ENCODE measurements at regions not wholly inside any gene's neighbourhood (a gene's known extent, or its start where the extent isn't known, plus 50 kb on each side); places are given as distances from the start of the nearest gene placed in this dataset.

DNA sequence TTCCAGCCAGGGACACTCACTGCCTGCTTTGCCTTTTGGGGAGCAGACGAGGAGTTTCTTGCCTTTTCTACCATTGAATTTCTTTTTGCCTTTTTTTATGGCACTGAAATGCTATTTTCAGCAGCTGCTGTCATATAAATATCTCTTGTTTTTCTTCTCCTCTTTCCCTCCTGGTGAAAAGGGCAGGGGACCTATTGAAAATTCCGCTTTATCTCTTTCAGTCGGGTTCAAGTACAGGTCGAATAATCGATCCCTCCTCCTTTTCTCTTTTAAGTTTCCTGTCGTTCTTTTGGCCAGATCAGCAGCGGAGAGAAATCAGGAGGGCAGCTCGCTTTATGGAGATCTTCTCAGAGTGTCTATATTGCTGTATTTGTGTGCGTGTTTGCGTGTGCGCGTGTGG is 67.4 kb upstream of the CASZ1 start:
- no peak for DNase-seq (ENCODE audit: low read depth, low spot score)
- CTCF ChIA-PET: interaction anchor here (0.6 to 1.8 kb wide), 3 partner anchors 8 to 356 kb away, joined by 3 to 15 read pairs (median 3); no protein-coding TSS in a partner anchor
- H3K27me3 ChIP-seq (ENCODE audit: control insufficient read depth, insufficient read depth, low read length): peaks cover 56% of the 10 kb centered on the region
- no peaks in the 10 kb centered on the region for H3K9me3 ChIP-seq (ENCODE audit: control insufficient read depth, insufficient read depth, low read length)
- TF ChIP-seq, protein P1, sequence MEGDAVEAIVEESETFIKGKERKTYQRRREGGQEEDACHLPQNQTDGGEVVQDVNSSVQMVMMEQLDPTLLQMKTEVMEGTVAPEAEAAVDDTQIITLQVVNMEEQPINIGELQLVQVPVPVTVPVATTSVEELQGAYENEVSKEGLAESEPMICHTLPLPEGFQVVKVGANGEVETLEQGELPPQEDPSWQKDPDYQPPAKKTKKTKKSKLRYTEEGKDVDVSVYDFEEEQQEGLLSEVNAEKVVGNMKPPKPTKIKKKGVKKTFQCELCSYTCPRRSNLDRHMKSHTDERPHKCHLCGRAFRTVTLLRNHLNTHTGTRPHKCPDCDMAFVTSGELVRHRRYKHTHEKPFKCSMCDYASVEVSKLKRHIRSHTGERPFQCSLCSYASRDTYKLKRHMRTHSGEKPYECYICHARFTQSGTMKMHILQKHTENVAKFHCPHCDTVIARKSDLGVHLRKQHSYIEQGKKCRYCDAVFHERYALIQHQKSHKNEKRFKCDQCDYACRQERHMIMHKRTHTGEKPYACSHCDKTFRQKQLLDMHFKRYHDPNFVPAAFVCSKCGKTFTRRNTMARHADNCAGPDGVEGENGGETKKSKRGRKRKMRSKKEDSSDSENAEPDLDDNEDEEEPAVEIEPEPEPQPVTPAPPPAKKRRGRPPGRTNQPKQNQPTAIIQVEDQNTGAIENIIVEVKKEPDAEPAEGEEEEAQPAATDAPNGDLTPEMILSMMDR (IDR thresholded peaks at IDR 0.05; ENCODE audit: low read depth, low read length): no peak
- no peak overlapping the region for H3K4me3 ChIP-seq (ENCODE audit: low read depth, low read length)
- POLR2A ChIA-PET: interaction anchor here (0.6 kb wide), 1 partner anchor 318 kb away, joined by 6 read pairs; no protein-coding TSS in a partner anchor
- no peak overlapping the region for H3K27ac ChIP-seq (ENCODE audit: low read depth, low read length)

DNA sequence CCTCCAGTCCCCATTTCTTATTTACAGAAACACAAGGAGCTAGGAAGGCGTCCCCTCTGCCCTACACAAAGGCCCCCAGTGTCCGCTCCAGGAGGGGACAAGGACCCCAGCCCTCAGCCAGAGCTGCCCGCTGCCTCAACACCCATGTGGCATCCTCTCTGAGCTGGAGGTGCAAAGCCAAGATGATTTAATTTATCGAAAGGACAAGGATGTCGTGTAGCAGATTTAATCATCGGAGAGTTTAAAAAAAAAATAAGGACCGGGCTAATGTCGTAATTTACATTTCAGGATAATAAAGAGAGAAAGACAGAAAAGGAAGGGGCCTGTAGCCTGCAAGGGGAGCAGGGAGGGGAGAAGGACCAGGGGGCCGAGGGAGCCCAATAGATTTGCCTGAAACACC is 68.3 kb upstream of the CASZ1 start:
- POLR2A ChIA-PET: interaction anchor here (0.6 kb wide), 1 partner anchor 27 kb away, joined by 8 read pairs; no protein-coding TSS in a partner anchor
- Histone ChIP-seq H3K9me3 (ENCODE audit: control insufficient read depth, insufficient read depth, low read length) (no peaks in the 10 kb centered on the region), H3K27ac (ENCODE audit: low read depth, low read length) (no peak overlapping the region), H3K27me3 (ENCODE audit: control insufficient read depth, insufficient read depth, low read length) (peaks cover 54% of the 10 kb centered on the region), H3K4me3 (ENCODE audit: low read depth, low read length) (no peak overlapping the region)
- no peak for DNase-seq (ENCODE audit: low read depth, low spot score)
- CTCF ChIA-PET: interaction anchor here (0.6 to 2.0 kb wide), 6 partner anchors 130 to 370 kb away, joined by 3 to 15 read pairs (median 3); no protein-coding TSS in a partner anchor
- TF ChIP-seq, protein P1 (IDR thresholded peaks at IDR 0.05; ENCODE audit: low read depth, low read length): no peak

DNA sequence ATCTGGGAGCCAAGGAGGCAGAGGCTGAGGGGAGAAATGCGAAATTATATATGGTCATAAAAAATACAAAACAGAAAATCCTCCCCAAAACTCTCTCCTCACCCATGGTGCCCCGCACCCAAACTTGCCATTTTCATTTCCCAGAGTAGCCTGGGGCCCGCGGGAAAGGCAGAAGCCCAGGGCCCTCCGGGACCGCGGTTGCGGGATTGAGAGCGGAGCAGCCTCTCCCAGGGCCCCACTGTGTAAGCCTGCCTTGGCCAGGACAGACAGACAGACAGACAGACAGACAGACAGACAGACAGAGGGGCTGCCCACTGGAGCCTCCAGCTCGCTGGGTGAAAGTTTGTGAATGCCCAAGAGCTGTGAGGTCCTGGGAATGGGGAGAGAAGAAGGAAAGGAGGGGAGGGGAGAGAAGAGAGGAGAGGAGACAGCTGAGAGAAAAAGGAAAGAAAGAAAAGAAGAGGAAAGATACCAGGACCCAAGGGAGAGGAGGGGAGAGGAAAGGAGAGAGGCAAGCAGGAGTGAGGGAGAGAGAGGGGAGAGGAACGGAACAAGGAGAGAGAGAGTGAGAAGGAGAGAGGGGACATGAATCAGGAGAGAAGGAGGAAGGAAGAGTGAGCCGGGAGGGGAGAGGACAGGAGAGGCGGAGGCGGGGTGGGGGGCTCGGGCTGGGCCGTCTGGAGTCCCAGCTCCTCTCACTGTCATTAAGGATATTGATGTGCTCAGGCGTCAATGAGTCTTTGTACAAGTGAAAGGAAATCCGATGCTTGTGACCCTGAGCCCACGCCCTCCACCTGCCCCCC is 69.3 kb upstream of the CASZ1 start:
- CTCF ChIA-PET: interaction anchor here (0.6 to 2.0 kb wide), 7 partner anchors 17 to 371 kb away, joined by 3 to 34 read pairs (median 5); no protein-coding TSS in a partner anchor

DNA sequence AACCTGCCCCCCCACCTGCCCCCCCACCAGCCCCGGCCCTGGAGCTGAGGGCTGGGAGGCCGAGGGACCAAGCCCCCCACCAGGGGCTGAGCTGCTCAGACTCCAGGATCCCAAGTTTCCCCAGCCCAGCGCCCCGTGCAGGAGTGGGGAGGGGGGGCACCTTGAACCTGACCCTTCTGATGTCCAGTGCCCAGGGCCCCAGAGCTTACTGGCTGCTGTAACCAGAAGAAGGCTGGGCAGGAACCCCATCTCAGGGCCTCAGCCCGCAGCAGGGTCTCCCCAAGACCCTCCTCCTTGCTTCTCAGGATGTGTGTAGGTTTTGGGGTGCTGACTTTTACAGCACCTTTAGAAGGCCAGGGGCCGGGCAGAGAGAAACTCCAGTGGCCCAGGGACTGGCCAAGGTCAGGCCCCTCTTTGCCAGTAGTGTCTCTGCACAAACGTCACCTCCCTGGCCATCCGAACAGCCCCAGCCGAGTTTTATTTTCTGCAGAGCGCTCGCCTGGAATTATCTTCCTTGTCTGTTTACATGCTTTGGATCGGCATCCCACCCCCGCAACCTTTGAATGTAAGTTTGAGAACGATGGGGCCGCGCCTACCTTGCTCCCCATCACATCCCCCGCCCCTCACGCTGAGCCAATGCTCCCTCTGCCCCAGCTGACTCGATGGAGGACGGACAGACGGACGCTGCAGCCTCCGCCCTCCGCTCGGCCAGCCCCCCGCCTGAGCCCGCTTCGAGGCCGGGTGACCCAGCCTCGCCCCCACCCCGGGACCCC is 70.1 kb upstream of the CASZ1 start:
- H3K27ac ChIP-seq (ENCODE audit: low read depth, low read length): no peak overlapping the region
- ChIA-PET CTCF (interaction anchor here (0.5 to 2.1 kb wide), 20 partner anchors 17 to 374 kb away, joined by 3 to 34 read pairs (median 5); no protein-coding TSS in a partner anchor), POLR2A (no interaction called here)
- H3K27me3 ChIP-seq (ENCODE audit: control insufficient read depth, insufficient read depth, low read length): peaks cover 40% of the 10 kb centered on the region
- no peaks in the 10 kb centered on the region for H3K9me3 ChIP-seq (ENCODE audit: control insufficient read depth, insufficient read depth, low read length)
- H3K4me3 ChIP-seq (ENCODE audit: low read depth, low read length): peak overlapping the region; percentile 57
- no peak for DNase-seq (ENCODE audit: low read depth, low spot score)
- TF ChIP-seq, protein P1 (IDR thresholded peaks at IDR 0.05; ENCODE audit: low read depth, low read length): no peak

More for the DNA sequence above, 69.3 kb upstream of the CASZ1 start:
- peaks cover 46% of the 10 kb centered on the region for H3K27me3 ChIP-seq (ENCODE audit: control insufficient read depth, insufficient read depth, low read length)
- no peaks in the 10 kb centered on the region for H3K9me3 ChIP-seq (ENCODE audit: control insufficient read depth, insufficient read depth, low read length)
- TF ChIP-seq, protein P1 (IDR thresholded peaks at IDR 0.05; ENCODE audit: low read depth, low read length): no peak
- H3K27ac ChIP-seq (ENCODE audit: low read depth, low read length): no peak overlapping the region
- POLR2A ChIA-PET: interaction anchor here (0.6 kb wide), 1 partner anchor 403 kb away, joined by 3 read pairs; no protein-coding TSS in a partner anchor
- DNase-seq (ENCODE audit: low read depth, low spot score): no peak
- no peak overlapping the region for H3K4me3 ChIP-seq (ENCODE audit: low read depth, low read length)
